Keratinocyte (primary cell): ENCODE measurements at regions not wholly inside any gene's neighbourhood (a gene's known extent, or its start where the extent isn't known, plus 50 kb on each side); places are given as distances from the start of the nearest gene placed in this dataset.

ENCODE experiments used
- DNase-seq: peaks from one replicate; pipeline ENCODE4 v3.0.0-alpha.2; 2011; ENCODE audit warnings: low read depth, missing footprints, low spot score
- FAIRE-seq: peaks from 2 replicates; lab custom pipeline; 2011; peaks lifted over from hg19 to GRCh38; lab: Jason Lieb, UNC
- H2AFZ ChIP-seq: 2 replicates; pipeline ENCODE4 v1.6.0; 2012; ENCODE audit warnings: low read length, control low read depth, inconsistent platforms; ENCODE audit not compliant: control insufficient read depth
- H3K27ac ChIP-seq: 2 replicates; pipeline ENCODE4 v1.5.1; 2011; ENCODE audit warnings: low read length; ENCODE audit not compliant: control insufficient read depth, insufficient read depth
- H3K27me3 ChIP-seq: 3 replicates; pipeline ENCODE4 v1.6.0; 2011; ENCODE audit warnings: low read length; ENCODE audit not compliant: control insufficient read depth, insufficient read depth; ENCODE audit errors: extremely low read depth
- H3K36me3 ChIP-seq, 2 experiments: 2 replicates in 1 of 2; 3 replicates in 1 of 2; pipeline ENCODE4 v1.5.1; 2011; ENCODE audit warnings: low read length in 2 of 2, mild to moderate bottlenecking in 1 of 2; ENCODE audit not compliant: control insufficient read depth in 2 of 2, insufficient read depth in 2 of 2; ENCODE audit errors: extremely low read depth in 1 of 2
- H3K4me1 ChIP-seq: 3 replicates; pipeline ENCODE4 v1.5.1; 2011; ENCODE audit warnings: low read length; ENCODE audit not compliant: control insufficient read depth, insufficient read depth; ENCODE audit errors: extremely low read depth
- H3K4me2 ChIP-seq: 3 replicates; pipeline ENCODE4 v1.6.0; 2011; ENCODE audit warnings: low read depth, low read length; ENCODE audit not compliant: control insufficient read depth, insufficient read depth; ENCODE audit errors: extremely low read depth
- H3K4me3 ChIP-seq, 3 experiments: fragments of 200-600 bp in 1 of 3; sonication (generic) in 1 of 3; 2 replicates in 2 of 3; 3 replicates in 1 of 3; pipeline ENCODE4 v1.5.1; 2011 to 2016; ENCODE audit warnings: low read length in 3 of 3, mild to moderate bottlenecking in 3 of 3, control low read depth in 2 of 3, inconsistent platforms in 1 of 3, low read depth in 1 of 3, mixed read lengths in 1 of 3, mixed run types in 1 of 3, moderate library complexity in 1 of 3; ENCODE audit not compliant: control insufficient read depth in 2 of 3, insufficient read depth in 2 of 3; ENCODE audit errors: extremely low read depth in 1 of 3
- H3K79me2 ChIP-seq: 2 replicates; pipeline ENCODE4 v1.6.0; 2012; ENCODE audit warnings: low read length; ENCODE audit not compliant: control insufficient read depth, insufficient read depth
- H3K9ac ChIP-seq: 3 replicates; pipeline ENCODE4 v1.6.0; 2011; ENCODE audit warnings: low read length; ENCODE audit not compliant: control insufficient read depth, insufficient read depth; ENCODE audit errors: extremely low read depth
- H3K9me1 ChIP-seq: 3 replicates; pipeline ENCODE4 v1.6.0; 2011; ENCODE audit warnings: low read length; ENCODE audit not compliant: control insufficient read depth, insufficient read depth; ENCODE audit errors: extremely low read depth
- H3K9me3 ChIP-seq: 2 replicates; pipeline ENCODE4 v1.5.1; 2012; ENCODE audit warnings: low read depth, low read length; ENCODE audit not compliant: control insufficient read depth
- H4K20me1 ChIP-seq: 3 replicates; pipeline ENCODE4 v1.6.0; 2011; ENCODE audit warnings: low read length; ENCODE audit not compliant: control insufficient read depth, insufficient read depth; ENCODE audit errors: extremely low read depth
- CTCF ChIP-seq, 3 experiments: IDR thresholded peaks in 1 of 3; conservative IDR thresholded peaks in 1 of 3; optimal IDR thresholded peaks in 1 of 3; 2 replicates in 2 of 3; 3 replicates in 1 of 3; pipeline versions ENCODE3 to v1.5.1; 2011; ENCODE audit warnings: low read length in 3 of 3, mild to moderate bottlenecking in 3 of 3, moderate library complexity in 2 of 3, control low read depth in 1 of 3, inconsistent platforms in 1 of 3; ENCODE audit not compliant: insufficient read depth in 2 of 3; ENCODE audit errors: extremely low read depth in 1 of 3
- EZH2 ChIP-seq: IDR thresholded peaks from one replicate; pipeline ENCODE4 v1.6.1; 2012; ENCODE audit warnings: inconsistent platforms, mild to moderate bottlenecking, low read length, moderate library complexity
- dilution Hi-C: fragments of 300-500 bp; cut with MboI; formaldehyde crosslinking; loops from one replicate; pipeline ENCODE4 v1.7.0; 2020; ENCODE audit warnings: low sequenced_read_pairs; ENCODE audit not compliant: extremely low pct_ligation_motif_present

GRCh38 chr6:144394210-144394609, 109.1 kb downstream of the UTRN start:
- Histone ChIP-seq H3K9me3 (no peaks in the 10 kb centered on the region), H3K9ac (no peak overlapping the region), H2AFZ (no peak overlapping the region), H4K20me1 (no peaks in the 10 kb centered on the region), H3K36me3 (no peaks in the 10 kb centered on the region), H3K4me2 (no peak overlapping the region), H3K4me3 (no peak overlapping the region), H3K27ac (no peak overlapping the region), H3K27me3 (no peaks in the 10 kb centered on the region), H3K79me2 (peaks cover 27% of the 10 kb centered on the region), H3K4me1 (no peaks in the 10 kb centered on the region), H3K9me1 (no peaks in the 10 kb centered on the region)
- no peak for DNase-seq
- TF ChIP-seq EZH2 = no peak
- no peak for TF ChIP-seq CTCF (optimal IDR thresholded peaks at IDR 0.05 in 1 of 3, IDR thresholded peaks at IDR 0.05 in 1 of 3, conservative IDR thresholded peaks at IDR 0.05 in 1 of 3; ENCODE audit: extremely low read depth in 1 of 3, insufficient read depth in 2 of 3, low read length in 3 of 3)
- dilution Hi-C loops = no loop called here
- no peak for FAIRE-seq

- FAIRE-seq = no peak
- no peak overlapping the region for H3K4me3 ChIP-seq
- H4K20me1 ChIP-seq = no peaks in the 10 kb centered on the region
- no peak for TF ChIP-seq EZH2
- H3K4me2 ChIP-seq = no peak overlapping the region
- no peaks in the 10 kb centered on the region for H3K4me1 ChIP-seq
- no peak overlapping the region for H3K9ac ChIP-seq
- no peak overlapping the region for H2AFZ ChIP-seq
- no peak for DNase-seq
- H3K36me3 ChIP-seq = no peaks in the 10 kb centered on the region
- dilution Hi-C loops = no loop called here
- no peaks in the 10 kb centered on the region for H3K9me3 ChIP-seq
- no peaks in the 10 kb centered on the region for H3K27me3 ChIP-seq
- H3K79me2 ChIP-seq = peaks cover 27% of the 10 kb centered on the region
- H3K9me1 ChIP-seq = no peaks in the 10 kb centered on the region
- no peak overlapping the region for H3K27ac ChIP-seq
Observed at GRCh38 chr6:144395014-144395413, 109.9 kb downstream of the UTRN start.

GRCh38 chr6:144395826-144396225, 110.7 kb downstream of the UTRN start:
- H3K9me1 ChIP-seq = no peaks in the 10 kb centered on the region
- TF ChIP-seq CTCF (optimal IDR thresholded peaks at IDR 0.05 in 1 of 3, IDR thresholded peaks at IDR 0.05 in 1 of 3, conservative IDR thresholded peaks at IDR 0.05 in 1 of 3; ENCODE audit: extremely low read depth in 1 of 3, insufficient read depth in 2 of 3, low read length in 3 of 3) (no peak), EZH2 (no peak)
- H2AFZ ChIP-seq = no peak overlapping the region
- no peak overlapping the region for H3K27ac ChIP-seq
- dilution Hi-C loops = no loop called here
- peaks cover 29% of the 10 kb centered on the region for H3K79me2 ChIP-seq
- no peaks in the 10 kb centered on the region for H3K27me3 ChIP-seq
- no peak overlapping the region for H3K9ac ChIP-seq
- FAIRE-seq (no peak), DNase-seq (no peak)
- H3K4me2 ChIP-seq = no peak overlapping the region
- H4K20me1 ChIP-seq = no peaks in the 10 kb centered on the region
- H3K9me3 ChIP-seq = no peaks in the 10 kb centered on the region
- no peaks in the 10 kb centered on the region for H3K36me3 ChIP-seq
- H3K4me3 ChIP-seq = no peak overlapping the region
- H3K4me1 ChIP-seq = no peaks in the 10 kb centered on the region
